OCI-LY7 (cell line): ENCODE measurements at regions not wholly inside any gene's neighbourhood (a gene's known extent, or its start where the extent isn't known, plus 50 kb on each side); places are given as distances from the start of the nearest gene placed in this dataset.

Experiments used
- BruUV-seq: library from RNA; stranded (reverse); fragments of 400-500 nt; replicated peaks from 2 replicates; lab custom pipeline; 2021; lab: Mats Ljungman, UMichigan
- CTCF ChIA-PET: fragments of 300-600 bp; sonication (Branson Sonifier 250); formaldehyde crosslinking; loops from one replicate; lab custom pipeline; 2022; ENCODE audit warnings: antibody characterized with exemption; ENCODE audit not compliant: unreplicated experiment; lab: Charles Lee
- POLR2A ChIA-PET: fragments of 300-600 bp; sonication (Branson Sonifier 250); formaldehyde crosslinking; loops from one replicate; lab custom pipeline; 2022; ENCODE audit warnings: antibody characterized with exemption; lab: Charles Lee
- DNase-seq: peaks from one replicate; pipeline ENCODE4 v3.0.0-alpha.2; 2015; ENCODE audit warnings: low spot score
- H2AFZ ChIP-seq: fragments of 200-600 bp; sonication (generic), shearing (Covaris generic); 2 replicates; pipeline ENCODE4 v1.6.1; 2014; ENCODE audit warnings: mild to moderate bottlenecking, antibody characterized with exemption, low read length, moderate library complexity
- H3K27ac ChIP-seq: fragments of 200-600 bp; sonication (generic); 2 replicates; pipeline ENCODE4 v1.5.1; 2014; ENCODE audit warnings: mixed run types, low read depth, mild to moderate bottlenecking, moderate library complexity, low read length, inconsistent platforms; ENCODE audit not compliant: poor library complexity, severe bottlenecking
- H3K36me3 ChIP-seq: fragments of 200-600 bp; sonication (generic); 2 replicates; pipeline ENCODE4 v1.6.1; 2014; ENCODE audit warnings: mild to moderate bottlenecking, antibody characterized with exemption, low read length, moderate library complexity, mixed read lengths; ENCODE audit not compliant: insufficient read depth
- H3K4me1 ChIP-seq: fragments of 200-600 bp; sonication (generic); 2 replicates; pipeline ENCODE4 v1.5.1; 2014; ENCODE audit warnings: mild to moderate bottlenecking, low read length; ENCODE audit not compliant: insufficient read depth, poor library complexity, severe bottlenecking
- H3K4me2 ChIP-seq: fragments of 200-600 bp; sonication (generic); 2 replicates; pipeline ENCODE4 v1.6.1; 2014; ENCODE audit warnings: mild to moderate bottlenecking, low read length
- H3K4me3 ChIP-seq: fragments of 200-600 bp; sonication (generic); 2 replicates; pipeline ENCODE4 v1.5.1; 2014; ENCODE audit warnings: mild to moderate bottlenecking, low read depth, low read length; ENCODE audit not compliant: poor library complexity, severe bottlenecking
- H3K79me2 ChIP-seq: fragments of 200-600 bp; sonication (generic); 2 replicates; pipeline ENCODE4 v1.6.1; 2016; ENCODE audit warnings: low read depth, mild to moderate bottlenecking, low read length, moderate library complexity, mixed read lengths; ENCODE audit not compliant: insufficient read depth
- H3K9me2 ChIP-seq: fragments of 200-600 bp; sonication (generic); 2 replicates; pipeline ENCODE4 v1.6.1; 2016; ENCODE audit warnings: mild to moderate bottlenecking, low read length, mixed read lengths; ENCODE audit not compliant: insufficient read depth
- H3K9me3 ChIP-seq: fragments of 200-600 bp; sonication (generic); 2 replicates; pipeline ENCODE4 v1.6.1; 2014; ENCODE audit warnings: mild to moderate bottlenecking, mixed run types, low read length, mixed read lengths
- H4K20me1 ChIP-seq: fragments of 200-600 bp; sonication (generic); 2 replicates; pipeline ENCODE4 v1.6.1; 2014; ENCODE audit warnings: mild to moderate bottlenecking, antibody characterized with exemption, low read length, moderate library complexity, mixed read lengths; ENCODE audit not compliant: insufficient read depth
- EZH2phosphoT487 ChIP-seq: fragments of 200-600 bp; sonication (generic); IDR thresholded peaks from 2 replicates; pipeline ENCODE4 v1.6.1; 2018; ENCODE audit warnings: low read depth, borderline replicate concordance, mild to moderate bottlenecking, mixed run types, antibody characterized with exemption, low read length, moderate library complexity, mixed read lengths
- intact Hi-C: fragments of 100-400 bp; cut with micrococcal nuclease; formaldehyde crosslinking; loops from one replicate; pipeline ENCODE4 v1.10.0; 2022; ENCODE audit not compliant: unreplicated experiment
- TF ChIP-seq, protein P1 (sequence below): fragments of 200-600 bp; sonication (generic); conservative IDR thresholded peaks from 2 replicates; pipeline ENCODE4 v1.5.1; 2014; ENCODE audit warnings: mild to moderate bottlenecking, antibody characterized with exemption, low read length, moderate library complexity, mixed read lengths

DNA sequence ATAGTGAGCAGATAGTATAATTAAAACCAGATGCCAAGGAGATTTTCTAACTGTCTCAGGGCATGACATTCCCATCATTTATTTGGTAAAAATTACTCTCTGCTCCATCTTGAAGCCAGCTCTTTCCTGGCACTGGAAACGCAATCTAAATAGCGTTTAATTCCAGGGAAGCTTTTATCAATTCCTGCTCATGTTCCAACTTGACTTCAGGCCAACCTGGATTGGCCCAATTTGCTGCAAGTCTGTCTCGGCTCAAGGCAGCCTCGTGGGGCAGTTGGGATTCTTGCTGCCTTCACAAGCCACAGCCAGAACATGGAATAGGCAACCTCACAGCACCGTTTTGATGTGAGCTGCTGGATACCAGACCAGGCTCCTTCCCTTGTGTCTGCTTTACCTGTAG lies 1255.9 kb downstream of the TBC1D22A start:
- no peaks in the 10 kb centered on the region for H3K9me2 ChIP-seq
- peaks cover 18% of the 10 kb centered on the region; the same call in 1 of the 2 replicates for H3K9me3 ChIP-seq
- no peaks in the 10 kb centered on the region for H4K20me1 ChIP-seq
- H3K79me2 ChIP-seq = no peaks in the 10 kb centered on the region
- peaks cover 6% of the 10 kb centered on the region; the same call in 1 of the 2 replicates for H3K36me3 ChIP-seq
- H2AFZ ChIP-seq = no peak overlapping the region
- BruUV-seq = no TSS peak
- no peak overlapping the region for H3K4me3 ChIP-seq
- no peak for DNase-seq
- TF ChIP-seq, protein P1, sequence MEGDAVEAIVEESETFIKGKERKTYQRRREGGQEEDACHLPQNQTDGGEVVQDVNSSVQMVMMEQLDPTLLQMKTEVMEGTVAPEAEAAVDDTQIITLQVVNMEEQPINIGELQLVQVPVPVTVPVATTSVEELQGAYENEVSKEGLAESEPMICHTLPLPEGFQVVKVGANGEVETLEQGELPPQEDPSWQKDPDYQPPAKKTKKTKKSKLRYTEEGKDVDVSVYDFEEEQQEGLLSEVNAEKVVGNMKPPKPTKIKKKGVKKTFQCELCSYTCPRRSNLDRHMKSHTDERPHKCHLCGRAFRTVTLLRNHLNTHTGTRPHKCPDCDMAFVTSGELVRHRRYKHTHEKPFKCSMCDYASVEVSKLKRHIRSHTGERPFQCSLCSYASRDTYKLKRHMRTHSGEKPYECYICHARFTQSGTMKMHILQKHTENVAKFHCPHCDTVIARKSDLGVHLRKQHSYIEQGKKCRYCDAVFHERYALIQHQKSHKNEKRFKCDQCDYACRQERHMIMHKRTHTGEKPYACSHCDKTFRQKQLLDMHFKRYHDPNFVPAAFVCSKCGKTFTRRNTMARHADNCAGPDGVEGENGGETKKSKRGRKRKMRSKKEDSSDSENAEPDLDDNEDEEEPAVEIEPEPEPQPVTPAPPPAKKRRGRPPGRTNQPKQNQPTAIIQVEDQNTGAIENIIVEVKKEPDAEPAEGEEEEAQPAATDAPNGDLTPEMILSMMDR = no peak
- TF ChIP-seq EZH2phosphoT487 = no peak
- POLR2A ChIA-PET = no interaction called here
- no peak overlapping the region for H3K4me2 ChIP-seq
- no peak overlapping the region for H3K27ac ChIP-seq
- intact Hi-C loops = no loop called here
- peaks cover 20% of the 10 kb centered on the region for H3K4me1 ChIP-seq
- CTCF ChIA-PET = no interaction called here

DNA sequence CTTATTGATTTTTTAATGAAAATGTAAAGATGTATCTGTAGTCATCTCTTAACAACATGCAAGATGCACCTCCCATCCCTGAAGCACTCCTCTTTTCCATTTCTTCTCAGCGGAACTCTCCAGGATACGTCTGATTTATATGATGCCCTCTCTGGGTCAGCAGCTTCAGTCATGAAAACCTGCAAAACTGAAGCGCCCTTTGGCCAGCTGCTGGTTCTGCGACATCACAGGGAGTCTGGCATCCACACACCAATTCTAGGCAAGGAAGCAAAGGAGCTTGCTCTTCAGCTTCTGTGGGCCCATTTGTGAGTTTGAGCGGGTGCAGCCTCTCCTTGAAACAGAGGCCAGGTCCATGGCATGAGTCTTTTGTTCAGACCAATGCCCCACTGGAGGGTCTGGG lies 1253.3 kb downstream of the TBC1D22A start:
- Histone ChIP-seq H3K4me1 (no peaks in the 10 kb centered on the region), H3K36me3 (peaks cover 2% of the 10 kb centered on the region; the same call in 1 of the 2 replicates), H4K20me1 (no peaks in the 10 kb centered on the region), H3K4me2 (no peak overlapping the region), H3K79me2 (no peaks in the 10 kb centered on the region), H3K4me3 (no peak overlapping the region), H3K9me2 (no peaks in the 10 kb centered on the region), H3K9me3 (peaks cover 14% of the 10 kb centered on the region; the same call in 1 of the 2 replicates), H3K27ac (no peak overlapping the region), H2AFZ (no peak overlapping the region)
- intact Hi-C loops = no loop called here
- CTCF ChIA-PET = no interaction called here
- BruUV-seq = no TSS peak
- TF ChIP-seq, protein P1 = no peak
- TF ChIP-seq EZH2phosphoT487 = no peak
- no peak for DNase-seq
- POLR2A ChIA-PET = no interaction called here

DNA sequence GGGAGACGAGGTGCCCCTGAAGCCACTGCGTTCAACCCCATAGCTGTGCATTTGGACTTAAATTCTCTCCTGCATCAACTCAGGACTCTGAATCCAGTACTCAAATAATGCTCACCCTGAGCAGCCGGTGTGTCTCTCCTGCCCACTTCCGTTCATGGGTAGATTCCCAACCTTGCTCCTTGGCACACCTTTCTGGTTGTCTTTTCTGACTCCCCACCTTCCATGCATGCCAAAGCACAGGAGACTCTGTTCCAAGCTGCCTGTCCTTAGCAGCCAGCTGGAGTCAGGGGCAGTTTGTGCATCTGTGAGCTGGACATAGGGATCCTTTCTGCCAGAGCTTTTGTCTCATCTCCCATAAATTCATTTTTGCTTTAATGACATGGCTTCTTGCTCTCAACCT lies 1242.5 kb downstream of the TBC1D22A start:
- Histone ChIP-seq H4K20me1 (no peaks in the 10 kb centered on the region), H3K4me3 (no peak overlapping the region), H2AFZ (no peak overlapping the region), H3K4me2 (no peak overlapping the region), H3K9me3 (no peaks in the 10 kb centered on the region), H3K36me3 (no peaks in the 10 kb centered on the region), H3K9me2 (no peaks in the 10 kb centered on the region), H3K4me1 (peaks cover 6% of the 10 kb centered on the region), H3K27ac (no peak overlapping the region), H3K79me2 (no peaks in the 10 kb centered on the region)
- no peak for DNase-seq
- TF ChIP-seq, protein P1 = no peak
- TF ChIP-seq EZH2phosphoT487 = no peak
- ChIA-PET CTCF (no interaction called here), POLR2A (no interaction called here)
- no TSS peak for BruUV-seq
- intact Hi-C loops = no loop called here
